ENCODE measurements at regions not wholly inside any gene's neighbourhood (a gene's known extent, or its start where the extent isn't known, plus 50 kb on each side); places are given as distances from the start of the nearest gene placed in this dataset.

DNA sequence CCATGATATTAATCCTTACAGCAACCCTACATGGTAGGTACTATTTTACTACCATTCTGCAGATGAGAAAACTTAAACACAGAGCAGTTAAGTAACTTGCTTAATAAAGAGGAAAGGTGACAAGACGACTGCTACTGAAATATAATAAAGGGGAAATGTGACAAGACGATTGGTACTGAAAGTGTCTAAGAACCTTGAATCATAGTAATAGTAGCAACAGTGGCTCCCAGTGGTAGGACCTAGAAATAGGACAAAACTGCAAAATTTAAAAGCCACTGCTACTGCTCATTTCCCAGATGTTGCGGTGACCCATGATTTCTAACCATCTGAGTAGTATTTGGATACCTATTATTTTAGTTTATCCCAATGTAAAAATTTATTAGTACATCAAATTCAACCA, 89.5 kb downstream of the TASL start:
- TF ChIP-seq POLR2A (IDR thresholded peaks at IDR 0.05) (no peak), POLR2AphosphoS5 (IDR thresholded peaks at IDR 0.05) (no peak)
- TF ChIP-seq, protein P1, sequence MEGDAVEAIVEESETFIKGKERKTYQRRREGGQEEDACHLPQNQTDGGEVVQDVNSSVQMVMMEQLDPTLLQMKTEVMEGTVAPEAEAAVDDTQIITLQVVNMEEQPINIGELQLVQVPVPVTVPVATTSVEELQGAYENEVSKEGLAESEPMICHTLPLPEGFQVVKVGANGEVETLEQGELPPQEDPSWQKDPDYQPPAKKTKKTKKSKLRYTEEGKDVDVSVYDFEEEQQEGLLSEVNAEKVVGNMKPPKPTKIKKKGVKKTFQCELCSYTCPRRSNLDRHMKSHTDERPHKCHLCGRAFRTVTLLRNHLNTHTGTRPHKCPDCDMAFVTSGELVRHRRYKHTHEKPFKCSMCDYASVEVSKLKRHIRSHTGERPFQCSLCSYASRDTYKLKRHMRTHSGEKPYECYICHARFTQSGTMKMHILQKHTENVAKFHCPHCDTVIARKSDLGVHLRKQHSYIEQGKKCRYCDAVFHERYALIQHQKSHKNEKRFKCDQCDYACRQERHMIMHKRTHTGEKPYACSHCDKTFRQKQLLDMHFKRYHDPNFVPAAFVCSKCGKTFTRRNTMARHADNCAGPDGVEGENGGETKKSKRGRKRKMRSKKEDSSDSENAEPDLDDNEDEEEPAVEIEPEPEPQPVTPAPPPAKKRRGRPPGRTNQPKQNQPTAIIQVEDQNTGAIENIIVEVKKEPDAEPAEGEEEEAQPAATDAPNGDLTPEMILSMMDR (IDR thresholded peaks at IDR 0.05 in 8 of 11, conservative IDR thresholded peaks at IDR 0.05 in 3 of 11): no peak
